Glomerular endothelial cell (primary cell): ENCODE measurements at regions not wholly inside any gene's neighbourhood (a gene's known extent, or its start where the extent isn't known, plus 50 kb on each side); places are given as distances from the start of the nearest gene placed in this dataset.
"Not testable (repeated sequence)": the region's sequence is repeated elsewhere in the genome, so short reads cannot be mapped to it uniquely, and the experiment has no call there.

ENCODE experiments used
- DNase-seq: peaks from one replicate; pipeline ENCODE4 v3.0.0-alpha.2; 2011; ENCODE audit warnings: low read depth, low spot score; ENCODE audit errors: extremely low read depth

- no peak for DNase-seq
These were observed 139.6 kb upstream of the RASA1 start for GRCh38 chr5:87127956-87128687.

GRCh38 chr5:87129046-87129445, 138.6 kb upstream of the RASA1 start:
- no peak for DNase-seq

- no peak for DNase-seq
These were observed 135.0 kb upstream of the RASA1 start for GRCh38 chr5:87132696-87133095.

GRCh38 chr5:87134513-87134912, 133.2 kb upstream of the RASA1 start:
- not testable (repeated sequence) for DNase-seq

- DNase-seq: no peak
These were observed 131.6 kb upstream of the RASA1 start for GRCh38 chr5:87136096-87136495.

- DNase-seq: no peak
These were observed 130.9 kb upstream of the RASA1 start for GRCh38 chr5:87136733-87137132.

- DNase-seq: no peak
These were observed 130.4 kb upstream of the RASA1 start for GRCh38 chr5:87137283-87137682.

- no peak for DNase-seq
These were observed 129.4 kb upstream of the RASA1 start for GRCh38 chr5:87138091-87138805.

- DNase-seq: no peak
These were observed 127.9 kb upstream of the RASA1 start for GRCh38 chr5:87139795-87140194.

- no peak for DNase-seq
These were observed 126.1 kb upstream of the RASA1 start for GRCh38 chr5:87141544-87141943.

- not testable (repeated sequence) for DNase-seq
These were observed 121.8 kb upstream of the RASA1 start for GRCh38 chr5:87145853-87146252.

- DNase-seq: no peak
These were observed 120.2 kb upstream of the RASA1 start for GRCh38 chr5:87147441-87147840.

GRCh38 chr5:87150630-87151029, 117.1 kb upstream of the RASA1 start:
- no peak for DNase-seq

- DNase-seq: peak; percentile 75
These were observed 116.1 kb upstream of the RASA1 start for GRCh38 chr5:87151547-87151946.

GRCh38 chr5:87152886-87153285, 114.8 kb upstream of the RASA1 start:
- no peak for DNase-seq

- DNase-seq: no peak
These were observed 113.5 kb upstream of the RASA1 start for GRCh38 chr5:87154191-87154590.

- no peak for DNase-seq
These were observed 112.6 kb upstream of the RASA1 start for GRCh38 chr5:87155106-87155505.

- DNase-seq: no peak
These were observed 111.1 kb upstream of the RASA1 start for GRCh38 chr5:87156631-87157030.

GRCh38 chr5:87164409-87164808, 103.3 kb upstream of the RASA1 start:
- DNase-seq: no peak

GRCh38 chr5:87169300-87169991, 98.2 kb upstream of the RASA1 start:
- DNase-seq: no peak

GRCh38 chr5:87170799-87171198, 96.9 kb upstream of the RASA1 start:
- DNase-seq: no peak

- DNase-seq: no peak
These were observed 85.0 kb upstream of the RASA1 start for GRCh38 chr5:87182649-87183048.
